ENCODE measurements at regions not wholly inside any gene's neighbourhood (a gene's known extent, or its start where the extent isn't known, plus 50 kb on each side); places are given as distances from the start of the nearest gene placed in this dataset.

GRCh38 chr13:73216381-73216831, 157.6 kb downstream of the KLF5 start:
- 63 to 71% (median 65%) methylated on average over 5 of the region's 5 CpGs for WGBS, 3 donors
- H3K27ac ChIP-seq (ENCODE audit: low read depth, low read length), result no peak overlapping the region

- WGBS, 3 donors, result 81 to 89% (median 88%) methylated on average over 6 of the region's 6 CpGs
- H3K27ac ChIP-seq (ENCODE audit: low read depth, low read length), result no peak overlapping the region
Measured at GRCh38 chr13:73215823-73216222, 157.0 kb downstream of the KLF5 start.

DNA sequence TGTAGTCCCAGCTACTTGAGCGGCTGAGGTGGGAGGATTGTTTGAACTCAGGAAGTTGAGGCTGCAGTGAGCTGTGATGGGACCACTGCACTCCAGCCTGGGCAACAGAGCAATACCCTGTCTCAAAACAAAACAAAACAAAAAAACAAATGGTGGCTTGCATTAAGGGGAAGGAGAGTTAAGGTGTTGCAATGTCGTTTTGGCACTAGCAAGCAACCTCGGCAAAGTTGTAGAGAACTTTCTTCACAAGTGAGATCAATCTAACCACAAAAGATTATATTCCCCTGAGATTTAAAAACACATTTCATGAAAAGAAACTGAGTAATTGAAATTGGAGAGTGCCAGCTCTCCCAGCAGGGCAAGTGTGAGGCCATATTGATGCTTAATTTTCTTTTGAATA, 153.7 kb downstream of the KLF5 start:
- no peak overlapping the region for H3K27ac ChIP-seq (ENCODE audit: low read depth, low read length)
- 75 to 81% (median 77%) methylated on average over 3 of the region's 3 CpGs for WGBS, 3 donors

- H3K27ac ChIP-seq (ENCODE audit: low read depth, low read length), result no peak overlapping the region
- WGBS, 3 donors, result 53 to 74% (median 67%) methylated on average over 6 of the region's 6 CpGs
Measured at GRCh38 chr13:73210218-73210883, 151.5 kb downstream of the KLF5 start.

DNA sequence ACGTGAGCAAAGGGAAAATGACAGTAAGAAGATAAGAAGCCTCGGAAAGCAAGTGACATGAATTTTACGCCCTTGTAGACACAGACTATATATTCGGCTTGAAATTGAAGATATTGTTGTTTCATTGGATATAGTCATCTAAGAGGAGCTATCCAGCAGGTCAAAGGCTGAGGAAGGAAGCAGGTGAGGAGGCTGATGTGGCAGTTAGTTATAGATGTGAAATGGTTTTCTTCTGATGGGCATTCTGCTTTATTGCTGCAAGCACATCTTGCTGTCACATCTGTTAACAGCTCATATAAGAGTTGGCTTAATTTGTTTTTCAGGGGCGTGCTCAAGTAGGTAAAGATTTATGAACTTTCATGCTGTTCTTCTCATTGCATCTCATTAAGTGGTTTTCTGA, 146.1 kb downstream of the KLF5 start:
- no peak overlapping the region for H3K27ac ChIP-seq (ENCODE audit: low read depth, low read length)
- 80 to 82% (median 80%) methylated on average over 5 of the region's 5 CpGs for WGBS, 3 donors

DNA sequence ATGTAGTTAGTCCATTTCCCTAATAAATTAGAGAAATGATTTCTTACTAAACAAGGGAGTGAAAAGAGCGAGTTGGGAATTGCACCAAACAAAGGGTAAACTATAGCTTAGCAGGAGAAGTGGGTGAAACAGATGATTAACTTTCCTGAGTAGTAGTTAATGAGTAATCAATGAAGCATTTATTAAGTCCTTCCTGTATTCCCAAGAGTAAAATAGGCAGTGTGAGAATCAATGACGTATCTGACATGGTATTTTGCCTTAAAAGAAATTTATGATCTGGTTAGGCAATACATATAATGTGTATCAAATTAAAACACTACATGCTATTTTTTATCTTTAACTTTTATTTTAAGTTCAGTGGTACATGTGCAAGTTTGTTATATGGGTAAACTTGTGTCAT, 142.8 kb downstream of the KLF5 start:
- WGBS, 3 donors, result 72 to 86% (median 82%) methylated on average over 2 of the region's 2 CpGs
- no peak overlapping the region for H3K27ac ChIP-seq (ENCODE audit: low read depth, low read length)

DNA sequence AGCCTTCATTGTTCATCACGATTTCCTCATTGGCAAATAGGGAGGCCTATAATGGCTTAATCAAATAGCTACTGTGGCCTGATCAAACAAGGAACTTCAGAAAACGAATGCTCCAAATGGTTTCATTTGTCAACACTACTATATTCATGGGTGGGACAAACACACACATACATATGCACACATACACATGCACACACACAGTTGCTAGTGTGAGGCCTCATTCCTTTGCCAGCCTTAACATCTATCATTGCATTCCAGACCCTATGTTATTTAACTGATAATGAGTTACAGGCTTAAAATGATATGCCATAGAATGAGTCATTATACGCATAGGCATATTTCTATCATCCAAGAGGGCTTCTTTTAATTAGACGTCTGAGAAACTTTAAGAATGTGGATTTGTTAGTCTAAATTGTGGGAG, 140.2 kb downstream of the KLF5 start:
- WGBS, 3 donors, result 61 to 86% (median 71%) methylated on average over 4 of the region's 4 CpGs
- H3K27ac ChIP-seq (ENCODE audit: low read depth, low read length), result no peak overlapping the region

DNA sequence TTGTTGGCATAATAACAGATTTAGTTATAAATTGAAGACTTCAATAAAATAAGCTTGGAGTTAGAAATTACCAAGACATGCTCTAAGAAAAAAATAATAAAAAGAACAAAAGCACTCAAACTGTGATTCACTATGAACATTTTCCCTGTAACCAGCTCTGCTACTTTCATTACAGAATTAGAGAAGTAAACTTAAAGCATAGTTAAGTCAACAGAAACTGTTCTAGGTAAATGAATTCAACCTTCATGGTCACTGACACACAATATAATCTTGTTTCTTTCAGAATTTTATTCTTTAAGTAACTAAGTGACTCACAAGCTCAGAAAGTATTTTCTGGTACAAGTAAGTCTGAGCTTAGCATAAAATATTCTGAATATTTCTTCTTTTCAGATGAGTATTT, 136.3 kb downstream of the KLF5 start:
- H3K27ac ChIP-seq (ENCODE audit: low read depth, low read length), result no peak overlapping the region

GRCh38 chr13:73194310-73194709, 135.5 kb downstream of the KLF5 start:
- no peak overlapping the region for H3K27ac ChIP-seq (ENCODE audit: low read depth, low read length)
- 20 to 80% (median 76%) methylated on average over 4 of the region's 4 CpGs for WGBS, 3 donors

DNA sequence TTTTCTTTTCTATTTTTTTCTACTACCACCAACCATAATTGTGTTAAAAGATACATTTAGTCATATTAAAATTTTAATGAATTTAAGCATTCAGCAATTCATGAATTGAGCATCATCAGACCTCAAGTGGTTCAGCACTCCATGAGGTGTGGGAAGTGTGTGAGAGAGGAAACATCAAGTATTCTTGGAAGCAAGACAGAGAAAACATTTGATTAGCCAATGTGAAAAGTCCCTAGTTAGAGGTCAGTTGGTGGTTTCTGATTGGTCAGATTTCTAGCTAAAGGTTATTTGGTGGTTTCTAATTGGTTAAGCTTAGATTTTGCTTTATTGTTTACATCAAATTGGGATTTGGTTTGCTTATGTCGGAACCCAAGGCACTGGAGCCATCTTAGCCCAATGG, 134.7 kb downstream of the KLF5 start:
- H3K27ac ChIP-seq (ENCODE audit: low read depth, low read length), result no peak overlapping the region
- WGBS, 3 donors, result 93 to 100% (median 96%) methylated on average over 1 of the region's 1 CpG

GRCh38 chr13:73190477-73190876, 131.7 kb downstream of the KLF5 start:
- 38 to 76% (median 43%) methylated on average over 5 of the region's 5 CpGs for WGBS, 3 donors
- H3K27ac ChIP-seq (ENCODE audit: low read depth, low read length), result no peak overlapping the region

DNA sequence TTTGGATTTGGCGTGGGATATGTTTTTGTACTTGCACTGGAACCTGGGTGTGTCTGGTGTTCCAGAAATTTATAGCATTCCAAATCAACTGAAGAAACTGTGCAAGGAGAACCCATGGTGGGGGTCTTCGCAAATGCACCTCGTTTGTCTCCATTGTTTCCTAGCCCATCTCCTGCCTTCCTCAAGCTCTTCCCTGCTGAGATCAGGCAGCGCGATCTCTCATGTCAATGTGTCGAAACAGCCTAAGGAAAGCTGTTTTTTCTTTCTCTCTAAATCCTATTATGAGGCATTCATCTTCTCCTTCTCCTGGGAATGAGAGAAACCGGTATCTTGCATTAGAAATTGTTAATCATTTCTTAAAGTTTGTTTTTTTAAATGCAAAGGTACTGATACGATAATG, 131.0 kb downstream of the KLF5 start:
- H3K27ac ChIP-seq (ENCODE audit: low read depth, low read length), result no peak overlapping the region
- WGBS, 3 donors, result 70 to 71% (median 70%) methylated on average over 8 of the region's 8 CpGs

DNA sequence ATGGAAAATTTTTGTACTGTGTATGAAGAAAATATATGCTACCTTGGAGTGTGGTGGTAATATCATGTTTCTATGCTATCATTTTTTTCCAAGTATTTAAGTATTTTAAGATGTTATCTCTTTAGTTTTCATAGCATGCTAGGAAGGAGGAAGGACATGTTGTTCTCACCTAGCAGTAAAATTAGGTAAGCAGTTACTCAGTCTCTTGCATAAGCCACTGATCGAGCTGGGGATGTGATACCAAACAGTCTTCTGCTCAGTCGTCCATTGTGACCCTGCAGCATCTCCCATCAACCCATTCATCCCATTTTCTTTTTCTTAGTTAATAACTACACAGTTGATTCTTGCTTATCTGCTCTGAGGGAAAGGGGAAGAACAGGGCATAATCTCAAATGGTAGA, 130.6 kb downstream of the KLF5 start:
- 56 to 76% (median 56%) methylated on average over 2 of the region's 2 CpGs for WGBS, 3 donors
- H3K27ac ChIP-seq (ENCODE audit: low read depth, low read length), result no peak overlapping the region

GRCh38 chr13:73187106-73187505, 128.3 kb downstream of the KLF5 start:
- WGBS, 3 donors, result 87 to 90% (median 88%) methylated on average over 4 of the region's 4 CpGs
- H3K27ac ChIP-seq (ENCODE audit: low read depth, low read length), result no peak overlapping the region

GRCh38 chr13:73179650-73180274, 121.0 kb downstream of the KLF5 start:
- no peak overlapping the region for H3K27ac ChIP-seq (ENCODE audit: low read depth, low read length)
- 84 to 93% (median 89%) methylated on average over 6 of the region's 6 CpGs for WGBS, 3 donors

- no peak overlapping the region for H3K27ac ChIP-seq (ENCODE audit: low read depth, low read length)
- 86 to 87% (median 87%) methylated on average over 3 of the region's 3 CpGs for WGBS, 3 donors
Measured at GRCh38 chr13:73177916-73178565, 119.2 kb downstream of the KLF5 start.

DNA sequence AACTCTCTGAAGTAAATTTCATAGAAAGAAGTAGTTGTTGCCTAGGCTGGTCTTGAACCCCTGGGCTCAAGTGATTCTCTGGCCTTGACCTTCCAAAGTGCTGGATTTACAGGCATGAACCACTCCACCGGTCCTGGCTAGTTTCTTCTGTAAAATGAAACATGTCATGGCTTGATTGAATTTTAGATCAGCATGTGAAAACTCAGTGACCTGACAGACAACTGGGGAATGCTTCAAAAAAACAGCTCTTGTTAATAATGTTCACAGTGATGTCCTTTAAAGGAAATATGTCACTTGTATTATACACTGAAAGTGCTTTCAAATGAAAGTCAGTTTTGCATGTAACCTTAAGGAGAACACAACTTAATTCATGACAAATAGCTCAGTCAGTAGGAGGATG, 118.2 kb downstream of the KLF5 start:
- H3K27ac ChIP-seq (ENCODE audit: low read depth, low read length), result no peak overlapping the region
- 61 to 78% (median 76%) methylated on average over 1 of the region's 1 CpG for WGBS, 3 donors

DNA sequence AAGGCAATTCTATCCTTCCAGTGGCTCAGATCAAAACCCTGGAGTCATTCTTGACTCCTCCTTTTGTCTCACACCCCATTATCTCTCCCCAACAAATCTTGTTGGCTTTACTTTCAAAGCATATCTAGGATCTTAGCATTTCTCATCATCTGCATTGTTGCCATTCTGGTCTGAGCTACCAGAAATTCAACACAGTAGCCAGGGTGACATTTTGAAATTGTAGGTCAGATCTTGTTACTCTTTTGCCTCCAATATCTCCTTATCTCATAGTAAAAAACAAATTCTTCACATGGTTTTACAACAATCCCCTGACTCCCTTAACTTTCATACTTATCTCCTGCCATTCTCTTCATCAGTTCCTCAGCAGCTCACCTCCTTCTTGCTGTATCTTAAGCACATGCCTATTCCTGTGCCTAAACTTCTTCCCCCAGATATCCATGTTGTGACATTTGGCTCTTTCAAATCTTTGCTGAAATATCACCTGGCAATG, 115.8 kb downstream of the KLF5 start:
- no peak overlapping the region for H3K27ac ChIP-seq (ENCODE audit: low read depth, low read length)

DNA sequence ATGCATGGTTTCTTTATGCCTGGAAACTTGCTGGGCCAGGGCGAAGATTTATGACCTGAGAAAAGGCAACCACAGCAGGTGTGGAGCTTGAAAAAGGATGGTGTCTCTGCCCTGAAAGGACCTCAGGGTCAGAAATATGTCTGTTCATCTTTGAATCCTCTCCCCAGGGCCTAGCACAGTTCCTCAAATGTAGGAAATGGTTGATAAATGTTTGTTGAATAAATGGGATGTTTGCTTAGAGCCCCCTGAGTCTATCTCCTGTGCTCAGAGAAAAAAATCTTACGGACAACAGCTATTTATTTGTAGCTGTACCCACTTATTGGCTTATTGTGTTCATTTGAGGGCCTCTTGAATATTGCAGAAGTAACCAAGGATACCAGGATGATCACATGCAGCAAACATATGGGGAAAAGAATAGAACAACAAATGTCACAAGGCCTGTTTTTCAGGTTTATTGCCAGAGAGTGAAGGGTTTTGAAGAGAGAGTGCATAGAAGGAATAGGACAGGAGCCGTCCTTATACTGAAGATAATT, 114.5 kb downstream of the KLF5 start:
- WGBS, 3 donors, result 84 to 92% (median 85%) methylated on average over 3 of the region's 3 CpGs
- H3K27ac ChIP-seq (ENCODE audit: low read depth, low read length), result no peak overlapping the region

All from adipose tissue (tissue), 3 donors.